ENCODE measurements at regions not wholly inside any gene's neighbourhood (a gene's known extent, or its start where the extent isn't known, plus 50 kb on each side); places are given as distances from the start of the nearest gene placed in this dataset.

DNA sequence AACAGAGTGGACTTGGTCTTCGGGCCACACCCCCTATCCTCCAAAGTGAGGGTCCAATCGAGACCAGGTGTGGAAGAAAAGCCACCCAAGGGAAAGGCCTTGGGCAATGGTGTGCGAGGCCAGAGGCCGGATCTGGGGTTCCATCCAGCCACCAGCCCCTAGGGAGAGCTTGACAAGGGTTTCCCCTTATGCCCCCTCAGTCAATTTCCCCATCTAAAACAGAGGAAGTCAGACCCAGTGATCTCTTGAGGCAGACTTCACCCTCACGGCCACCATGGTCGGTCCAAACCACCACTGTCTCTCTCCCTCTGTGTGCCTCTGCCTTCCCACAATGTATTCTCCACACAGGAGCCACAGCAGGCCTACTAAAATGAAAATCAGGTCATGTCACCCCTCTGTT lies 82.9 kb downstream of the C5orf15 start:
- TF ChIP-seq POLR2A (IDR thresholded peaks at IDR 0.05) (no peak), CTCF (IDR thresholded peaks at IDR 0.05) (no peak)

Measured in uterus (tissue), 2 donors.